Anterior cingulate cortex (tissue), 58 donors: ENCODE measurements at regions not wholly inside any gene's neighbourhood (a gene's known extent, or its start where the extent isn't known, plus 50 kb on each side); places are given as distances from the start of the nearest gene placed in this dataset.

Experiments
- DNase-seq, 58 donors: peaks; one replicate each; lab custom pipeline; 2025; lab: John Stamatoyannopoulos, UW

GRCh38 chr6:22925304-22925835, 356.0 kb downstream of the HDGFL1 start:
- DNase-seq = no peak

- DNase-seq = no peak
These were observed 356.8 kb downstream of the HDGFL1 start for GRCh38 chr6:22925920-22926789.

- DNase-seq = no peak
These were observed 357.5 kb downstream of the HDGFL1 start for GRCh38 chr6:22926790-22927354.

- no peak for DNase-seq
These were observed 359.4 kb downstream of the HDGFL1 start for GRCh38 chr6:22928775-22929174.

DNA sequence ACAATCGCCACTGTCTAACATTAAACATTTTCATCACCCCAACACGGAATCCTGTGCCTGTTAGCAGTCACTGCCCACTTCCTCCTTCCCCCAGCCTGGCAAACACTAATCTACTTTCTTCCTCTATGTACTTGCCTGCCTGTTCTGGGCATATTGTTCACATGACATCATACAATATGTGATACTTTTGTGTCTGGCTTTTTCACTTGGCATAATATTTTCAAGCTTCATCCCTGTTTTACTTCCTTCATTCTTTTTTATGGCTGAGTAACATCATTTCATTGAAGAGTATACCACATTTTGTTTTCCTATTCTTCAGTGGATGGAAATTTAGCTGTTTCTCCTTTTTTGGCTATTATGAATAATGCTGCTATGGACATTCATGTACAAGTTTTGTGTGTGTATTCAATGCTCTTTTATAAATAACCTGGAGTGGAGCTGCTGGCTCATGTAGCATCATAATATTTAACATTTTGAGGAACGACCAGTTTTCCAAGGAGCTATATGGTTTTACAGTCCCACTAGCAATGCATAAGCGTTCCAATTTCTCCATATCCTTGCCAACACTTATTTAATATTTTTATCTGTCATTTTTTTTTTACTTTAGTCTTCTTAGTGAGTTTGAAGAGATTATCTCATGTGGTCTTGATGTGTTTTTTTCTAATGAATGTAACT, 360.1 kb downstream of the HDGFL1 start:
- no peak for DNase-seq

- DNase-seq = no peak
These were observed 371.4 kb downstream of the HDGFL1 start for GRCh38 chr6:22940581-22941290.

DNA sequence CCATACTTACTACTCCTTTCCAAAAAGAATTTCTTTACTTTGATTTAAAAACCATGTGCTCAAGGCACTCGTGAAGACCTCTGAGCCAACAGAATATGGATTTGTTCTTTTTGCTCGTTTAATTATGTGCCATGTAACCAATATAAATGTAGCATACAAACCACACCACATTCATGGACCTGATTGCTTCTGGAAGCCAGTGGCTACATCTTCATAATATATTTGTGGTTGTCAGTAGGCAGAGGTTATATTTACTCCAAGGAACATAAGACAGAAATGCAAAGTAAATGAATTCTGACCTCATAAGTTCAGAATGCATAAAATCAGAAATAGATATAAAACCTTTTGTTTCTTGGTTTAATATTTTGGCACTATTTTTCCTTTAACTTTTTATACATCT, 373.0 kb downstream of the HDGFL1 start:
- DNase-seq = no peak

DNA sequence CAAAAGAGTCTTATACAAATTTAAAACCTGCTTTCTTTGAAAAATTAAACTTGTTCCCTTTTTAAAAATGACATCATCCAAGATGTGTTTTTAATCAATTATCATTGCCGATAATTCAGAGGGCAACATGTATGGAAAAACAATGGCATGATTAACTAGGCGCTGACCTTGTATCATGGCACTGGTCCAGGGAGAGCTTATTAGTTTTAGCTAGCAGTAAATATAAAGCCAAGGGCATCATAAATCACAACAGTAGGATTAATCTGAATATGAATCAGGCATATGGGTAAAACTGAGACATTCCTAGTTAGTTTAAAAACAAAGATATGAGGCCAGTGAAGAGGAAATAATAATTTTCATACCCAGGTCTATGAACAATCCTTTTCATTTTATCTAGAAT, 374.0 kb downstream of the HDGFL1 start:
- no peak for DNase-seq

GRCh38 chr6:22949967-22950366, 380.6 kb downstream of the HDGFL1 start:
- no peak for DNase-seq

DNA sequence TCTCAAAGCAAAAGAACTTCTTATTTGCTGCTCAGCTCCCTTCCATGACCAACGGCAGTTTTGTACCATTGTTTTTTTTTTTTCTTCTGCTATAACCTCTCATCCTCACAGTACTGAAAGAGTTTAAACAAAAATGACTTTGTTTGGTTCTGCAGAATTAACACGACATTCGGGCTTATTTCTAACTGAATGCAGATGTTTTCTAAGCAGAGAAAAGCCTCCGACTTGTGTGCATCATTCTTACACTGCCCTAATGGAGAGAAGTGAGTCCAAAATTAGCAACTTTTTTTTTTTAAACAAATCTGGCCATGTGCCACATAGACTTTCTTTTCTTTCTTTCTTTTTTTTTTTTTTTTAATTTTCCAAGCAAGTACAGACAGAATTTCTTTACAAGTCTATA, 382.7 kb downstream of the HDGFL1 start:
- no peak for DNase-seq

DNA sequence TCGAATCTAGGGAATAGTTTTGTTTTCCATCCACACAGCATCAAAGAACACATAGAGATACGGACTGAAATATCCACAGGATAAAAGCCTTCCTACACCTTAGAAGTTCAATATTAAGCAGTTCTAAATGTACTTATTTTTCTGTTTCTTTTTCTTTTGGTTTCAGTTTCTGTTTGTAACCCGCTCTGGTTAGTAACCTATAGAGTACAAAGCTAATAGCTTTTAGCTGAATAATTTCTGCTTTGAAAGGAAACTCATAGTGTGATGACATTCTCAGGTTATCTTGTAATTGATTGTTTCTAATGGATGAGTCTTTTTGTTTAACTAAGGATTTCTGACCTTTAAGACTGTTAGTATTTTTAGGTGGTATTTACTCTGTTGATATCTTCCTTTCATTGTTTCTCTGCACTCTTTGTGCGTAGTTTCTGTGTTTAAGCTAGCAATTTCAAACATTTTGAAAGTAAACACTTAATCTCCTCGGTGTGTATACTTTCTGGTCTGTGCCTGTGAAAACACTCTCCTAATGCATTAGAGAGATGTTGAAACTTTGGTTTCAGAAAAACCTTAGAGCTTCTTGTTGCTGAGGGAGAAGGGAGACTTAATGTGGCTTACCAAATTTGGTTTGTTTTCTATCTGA, 385.5 kb downstream of the HDGFL1 start:
- no peak for DNase-seq

GRCh38 chr6:22956029-22956681, 386.8 kb downstream of the HDGFL1 start:
- DNase-seq = peak in 1 of 58 donors; percentile 1

DNA sequence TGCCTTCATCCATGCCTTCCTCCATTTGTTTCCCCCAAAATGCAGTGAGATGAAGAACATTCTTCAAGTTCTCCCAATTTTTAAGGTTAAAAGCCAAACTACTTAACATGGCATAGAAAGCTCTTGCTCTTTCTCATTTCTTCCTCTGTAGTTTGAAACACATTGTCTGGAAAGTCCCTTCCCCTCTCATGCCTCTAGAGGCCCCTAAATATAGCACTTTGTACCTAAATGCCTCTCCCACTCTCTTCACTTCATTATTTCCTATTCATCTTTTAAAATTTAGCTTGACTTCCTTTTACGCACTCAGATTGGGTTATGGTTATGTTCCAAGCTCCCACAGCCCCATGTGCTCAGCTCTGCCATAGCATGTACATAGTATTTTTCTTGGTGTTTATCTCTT, 389.3 kb downstream of the HDGFL1 start:
- no peak for DNase-seq

DNA sequence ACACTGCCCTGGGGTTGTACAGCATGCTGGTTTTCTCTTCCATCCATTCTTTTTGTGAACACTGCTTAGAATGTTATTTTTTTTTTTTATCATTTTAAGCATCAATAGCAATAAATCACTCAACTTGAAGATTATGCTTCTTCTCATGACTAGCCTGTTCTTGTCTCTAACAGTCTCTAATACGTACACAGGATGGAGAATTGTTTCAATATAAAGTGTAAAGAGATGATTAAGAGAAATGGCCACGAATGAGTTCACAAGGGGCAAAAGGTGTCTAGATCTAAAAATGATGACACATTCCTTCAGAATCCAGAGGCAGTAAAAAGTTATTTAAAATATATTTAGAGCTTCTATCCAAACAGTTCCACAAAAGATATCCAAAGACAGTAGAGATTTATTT, 390.2 kb downstream of the HDGFL1 start:
- no peak for DNase-seq

GRCh38 chr6:22964334-22964733, 395.0 kb downstream of the HDGFL1 start:
- no peak for DNase-seq

GRCh38 chr6:22965889-22966288, 396.5 kb downstream of the HDGFL1 start:
- DNase-seq = no peak

- DNase-seq = no peak
These were observed 397.5 kb downstream of the HDGFL1 start for GRCh38 chr6:22966691-22967422.

DNA sequence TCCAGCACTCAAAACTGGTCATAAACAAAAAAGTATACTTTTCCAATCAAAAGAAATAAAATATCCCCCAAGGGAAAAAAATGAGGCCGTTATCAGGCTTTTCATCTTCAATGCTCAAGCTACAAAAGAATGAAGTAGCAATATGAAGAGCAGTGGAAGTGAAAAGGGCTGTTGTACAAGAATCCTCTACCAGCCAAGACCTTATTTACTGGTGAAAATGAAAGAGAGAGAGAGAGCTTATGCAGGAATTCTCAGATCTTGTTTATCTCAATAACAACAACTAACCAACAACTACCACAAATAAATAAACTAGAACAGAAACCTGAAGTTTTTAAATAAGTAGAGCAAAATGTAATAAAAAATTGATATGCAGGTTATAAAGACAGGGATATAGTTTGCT, 400.6 kb downstream of the HDGFL1 start:
- no peak for DNase-seq

GRCh38 chr6:22972771-22973170, 403.4 kb downstream of the HDGFL1 start:
- DNase-seq = no peak
